Body of pancreas (tissue), 4 donors: ENCODE measurements at regions not wholly inside any gene's neighbourhood (a gene's known extent, or its start where the extent isn't known, plus 50 kb on each side); places are given as distances from the start of the nearest gene placed in this dataset.

Source experiments
- ATAC-seq: fragments of 150-250 bp; one replicate; pipeline ENCODE4 v1.9.1; 2016
- DNase-seq, 4 donors: peaks; one replicate each; pipeline ENCODE4 v3.0.0-alpha.2; 2019
- H3K27ac ChIP-seq, 4 donors: fragments of 200-600 bp; sonication (generic); 1 replicate in 3 of 4; 2 replicates in 1 of 4; pipeline versions ENCODE4 v1.5.1 to v1.6.1; 2016 to 2019; ENCODE audit warnings: mild to moderate bottlenecking in 1 of 4, mixed read lengths in 1 of 4, moderate library complexity in 1 of 4
- H3K27me3 ChIP-seq, 2 donors: fragments of 200-600 bp; sonication (generic); one replicate each; pipeline ENCODE4 v1.6.0; 2016; ENCODE audit warnings: mild to moderate bottlenecking in 1 of 2
- H3K36me3 ChIP-seq, 2 donors: fragments of 200-600 bp; sonication (generic); replicated peaks in 1 of 2; 2 replicates each; pipeline ENCODE4 v1.5.1; 2016; ENCODE audit warnings: low read depth in 2 of 2; ENCODE audit not compliant: insufficient read depth in 1 of 2
- H3K4me1 ChIP-seq: fragments of 200-600 bp; sonication (generic); one replicate; pipeline ENCODE4 v1.6.0; 2016
- H3K4me3 ChIP-seq, 2 donors: fragments of 200-600 bp; sonication (generic); 1 replicate in 1 of 2; 2 replicates in 1 of 2; pipeline ENCODE4 v1.5.1; 2016 to 2019
- H3K9me3 ChIP-seq, 3 donors: fragments of 200-600 bp; sonication (generic); 1 replicate in 2 of 3; 2 replicates in 1 of 3; pipeline ENCODE4 v1.5.1; 2016
- POLR2A ChIP-seq, 3 donors: fragments of 450-650 bp; IDR thresholded peaks; one replicate each; pipeline ENCODE4 v1.6.1; 2016; ENCODE audit warnings: antibody characterized with exemption in 3 of 3, mild to moderate bottlenecking in 2 of 3
- WGBS, 2 donors: methylation state at CpG; one replicate each; pipeline ENCODE4 v1.1.5; 2017; 5-methylcytosine and 5-hydroxymethylcytosine counted together
- intact Hi-C: fragments of 100-400 bp; cut with DNase I; formaldehyde crosslinking; loops from one replicate; pipeline ENCODE4 v1.15.1; 2023
- TF ChIP-seq, protein P1 (sequence below), 7 experiments: fragments of 450-650 bp in 4 of 7; fragments of 200-600 bp in 3 of 7; sonication (generic) in 3 of 7; IDR thresholded peaks; one replicate each; pipeline ENCODE4 v1.5.1; 2016 to 2019; ENCODE audit warnings: antibody characterized with exemption in 7 of 7

- TF ChIP-seq POLR2A (IDR thresholded peaks at IDR 0.05): no peak
- TF ChIP-seq, protein P1, sequence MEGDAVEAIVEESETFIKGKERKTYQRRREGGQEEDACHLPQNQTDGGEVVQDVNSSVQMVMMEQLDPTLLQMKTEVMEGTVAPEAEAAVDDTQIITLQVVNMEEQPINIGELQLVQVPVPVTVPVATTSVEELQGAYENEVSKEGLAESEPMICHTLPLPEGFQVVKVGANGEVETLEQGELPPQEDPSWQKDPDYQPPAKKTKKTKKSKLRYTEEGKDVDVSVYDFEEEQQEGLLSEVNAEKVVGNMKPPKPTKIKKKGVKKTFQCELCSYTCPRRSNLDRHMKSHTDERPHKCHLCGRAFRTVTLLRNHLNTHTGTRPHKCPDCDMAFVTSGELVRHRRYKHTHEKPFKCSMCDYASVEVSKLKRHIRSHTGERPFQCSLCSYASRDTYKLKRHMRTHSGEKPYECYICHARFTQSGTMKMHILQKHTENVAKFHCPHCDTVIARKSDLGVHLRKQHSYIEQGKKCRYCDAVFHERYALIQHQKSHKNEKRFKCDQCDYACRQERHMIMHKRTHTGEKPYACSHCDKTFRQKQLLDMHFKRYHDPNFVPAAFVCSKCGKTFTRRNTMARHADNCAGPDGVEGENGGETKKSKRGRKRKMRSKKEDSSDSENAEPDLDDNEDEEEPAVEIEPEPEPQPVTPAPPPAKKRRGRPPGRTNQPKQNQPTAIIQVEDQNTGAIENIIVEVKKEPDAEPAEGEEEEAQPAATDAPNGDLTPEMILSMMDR (IDR thresholded peaks at IDR 0.05): no peak
- Histone ChIP-seq H3K27ac (no peak overlapping the region), H3K27me3 (no peaks in the 10 kb centered on the region), H3K4me1 (peaks cover 4% of the 10 kb centered on the region), H3K4me3 (no peak overlapping the region), H3K9me3 (no peaks in the 10 kb centered on the region), H3K36me3 (no peaks in the 10 kb centered on the region)
- WGBS, 2 donors: 88 to 95% methylated on average over 4 of the region's 4 CpGs
- intact Hi-C loops: no loop called here
- no peak for DNase-seq
- no peak for ATAC-seq
These were observed 356.0 kb upstream of the RASGEF1B start for GRCh38 chr4:81827577-81828202.

GRCh38 chr4:81826817-81827424 lies 355.2 kb upstream of the RASGEF1B start:
- Histone ChIP-seq H3K27me3 (no peaks in the 10 kb centered on the region), H3K36me3 (no peaks in the 10 kb centered on the region), H3K4me1 (peaks cover 4% of the 10 kb centered on the region), H3K9me3 (no peaks in the 10 kb centered on the region), H3K27ac (no peak overlapping the region), H3K4me3 (no peak overlapping the region)
- DNase-seq (no peak), ATAC-seq (no peak)
- intact Hi-C loops: no loop called here
- no peak for TF ChIP-seq POLR2A (IDR thresholded peaks at IDR 0.05)
- TF ChIP-seq, protein P1 (IDR thresholded peaks at IDR 0.05): no peak
- WGBS, 2 donors: 77 to 81% methylated on average over 6 of the region's 6 CpGs

DNA sequence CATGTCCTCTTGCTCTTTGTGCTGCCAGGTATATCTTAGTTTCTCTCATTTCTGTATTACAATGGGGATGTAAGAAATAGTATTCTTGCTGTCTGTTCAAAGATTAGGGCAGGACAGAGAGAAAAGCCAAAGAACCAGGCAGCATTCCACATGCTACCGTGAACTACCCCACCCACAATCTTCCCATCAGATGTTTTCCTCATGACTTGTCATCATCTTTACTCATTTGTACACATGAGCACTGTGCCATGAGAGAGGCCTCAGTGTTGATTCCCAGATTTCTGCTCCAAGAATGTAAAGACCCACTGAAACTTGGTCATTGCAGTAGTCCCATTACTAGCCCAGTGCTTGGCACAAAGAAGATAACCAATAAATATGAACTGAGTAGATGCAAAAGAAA lies 354.6 kb upstream of the RASGEF1B start:
- no peak overlapping the region for H3K4me3 ChIP-seq
- TF ChIP-seq, protein P1 (IDR thresholded peaks at IDR 0.05): no peak
- TF ChIP-seq POLR2A (IDR thresholded peaks at IDR 0.05): no peak
- WGBS, 2 donors: 72 to 83% methylated on average over 1 of the region's 1 CpG
- H3K9me3 ChIP-seq: no peaks in the 10 kb centered on the region
- intact Hi-C loops: no loop called here
- H3K36me3 ChIP-seq: no peaks in the 10 kb centered on the region
- no peak overlapping the region for H3K27ac ChIP-seq
- H3K27me3 ChIP-seq: no peaks in the 10 kb centered on the region
- no peak for ATAC-seq
- DNase-seq: no peak
- peaks cover 4% of the 10 kb centered on the region for H3K4me1 ChIP-seq

DNA sequence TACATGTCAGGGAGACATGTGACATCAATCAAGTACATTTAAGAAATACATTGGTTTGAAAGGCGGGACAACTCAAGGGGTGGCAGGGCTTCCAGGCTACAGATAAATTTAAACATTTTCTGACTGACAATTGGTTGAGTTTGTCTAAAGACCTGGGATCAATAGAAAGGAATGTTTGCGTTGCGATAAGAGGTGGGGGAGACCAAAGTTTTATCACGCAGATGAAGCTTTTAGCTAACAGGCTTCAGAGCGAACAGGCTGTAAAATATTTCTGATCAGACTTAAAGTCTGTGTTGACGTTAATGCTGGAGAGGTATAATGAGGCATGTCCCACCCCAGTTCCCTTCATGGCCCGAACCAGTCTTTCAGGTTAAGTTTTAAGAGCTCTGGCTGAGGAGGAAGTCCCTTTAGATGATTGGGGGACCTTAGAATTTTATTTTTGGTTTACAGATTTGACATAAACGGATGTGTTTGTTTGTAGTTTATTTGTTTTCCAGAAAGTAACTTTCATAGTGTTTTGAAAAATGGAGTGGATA lies 346.7 kb upstream of the RASGEF1B start:
- 26 to 29% methylated on average over 8 of the region's 8 CpGs for WGBS, 2 donors
- H3K36me3 ChIP-seq: no peaks in the 10 kb centered on the region
- no peaks in the 10 kb centered on the region for H3K4me1 ChIP-seq
- no peaks in the 10 kb centered on the region for H3K27me3 ChIP-seq
- no peak overlapping the region for H3K4me3 ChIP-seq
- no peaks in the 10 kb centered on the region for H3K9me3 ChIP-seq
- no peak for DNase-seq
- TF ChIP-seq, protein P1 (IDR thresholded peaks at IDR 0.05): no peak
- no peak for TF ChIP-seq POLR2A (IDR thresholded peaks at IDR 0.05)
- no peak for ATAC-seq
- intact Hi-C loops: no loop called here
- H3K27ac ChIP-seq: no peak overlapping the region
